Heart right ventricle (tissue), 16 donors: ENCODE measurements at regions not wholly inside any gene's neighbourhood (a gene's known extent, or its start where the extent isn't known, plus 50 kb on each side); places are given as distances from the start of the nearest gene placed in this dataset.

Experiments
- ATAC-seq, 8 donors: fragments of 200-7000 bp; cut with Tn5 transposase; one replicate each; pipeline ENCODE4 v1.9.1; 2020; ENCODE audit warnings: mild to moderate bottlenecking in 8 of 8, moderate library complexity in 8 of 8, moderate number of reproducible peaks in 1 of 8
- DNase-seq, 2 donors: peaks; one replicate each; pipeline ENCODE4 v3.0.0-alpha.2; 2020
- H3K27ac ChIP-seq, 10 donors: fragments of 200-600 bp; sonication (generic) in 2 of 10; one replicate each; pipeline versions ENCODE4 v1.5.0 to v1.8.0; 2020 to 2022; ENCODE audit warnings: mild to moderate bottlenecking in 3 of 10
- H3K27me3 ChIP-seq, 7 donors: fragments of 200-600 bp; one replicate each; pipeline ENCODE4 v1.8.0; 2021 to 2022; ENCODE audit warnings: mild to moderate bottlenecking in 2 of 7
- H3K36me3 ChIP-seq, 9 donors: fragments of 200-600 bp; sonication (generic) in 1 of 9; one replicate each; pipeline versions ENCODE4 v1.5.0 to v1.8.0; 2020 to 2022; ENCODE audit warnings: mild to moderate bottlenecking in 2 of 9
- H3K4me1 ChIP-seq, 9 donors: fragments of 200-600 bp; sonication (generic) in 1 of 9; one replicate each; pipeline versions ENCODE4 v1.5.0 to v1.8.0; 2020 to 2022; ENCODE audit warnings: mild to moderate bottlenecking in 4 of 9
- H3K4me3 ChIP-seq, 10 donors: fragments of 200-600 bp; sonication (generic) in 2 of 10; one replicate each; pipeline versions ENCODE4 v1.5.0 to v1.8.0; 2020 to 2022; ENCODE audit warnings: mild to moderate bottlenecking in 7 of 10, moderate library complexity in 2 of 10
- H3K9me3 ChIP-seq, 11 donors: fragments of 200-600 bp in 10 of 11; sonication (generic) in 2 of 11; one replicate each; pipeline versions ENCODE4 v1.5.0 to v1.8.0; 2013 to 2022; ENCODE audit warnings: mild to moderate bottlenecking in 2 of 11, control low read depth in 1 of 11, moderate library complexity in 1 of 11
- CTCF ChIP-seq, 9 donors: fragments of 200-600 bp; sonication (generic) in 2 of 9; IDR thresholded peaks; one replicate each; pipeline versions ENCODE4 v1.5.0 to v1.8.0; 2021 to 2022; ENCODE audit warnings: antibody characterized with exemption in 9 of 9, mild to moderate bottlenecking in 5 of 9, moderate library complexity in 1 of 9
- WGBS, 2 donors: extraction: QIAGEN DNeasy Blood & Tissue Kit; methylation state at CpG; one replicate each; pipeline ENCODE4 v1.1.7; 2013; ENCODE audit warnings: inconsistent platforms in 1 of 2; 5-methylcytosine and 5-hydroxymethylcytosine counted together
- intact Hi-C, 10 donors: fragments of 100-400 bp; cut with DNase I; formaldehyde crosslinking; loops; one replicate each; pipeline versions ENCODE4 v1.11.1 to v1.14.2; 2022
- donor health status: Arrhythmogenic right ventricular cardiomyopathy.
- donor health status: ischemic (EF 13 %, LVEDD 7.1; RV severe dilation, severe dysfunction).
- donor health status: healthy with polysubstance abuse.
- donor health status: DM: no; HTN: yes; CAD: no.
- donor health status: DM: no; HTN: no; CAD: no.
- donor health status: ischemic (EF 25% LVEDD 6.9; RV normal size, moderate dysfunction).
- donor health status: ischemic (EF 25% LVEDD 5.7; RV mildly dilated, moderate dysfunction).
- donor health status: healthy.
- donor health status: DM: yes; HTN: yes; CAD: no.
- donor health status: Ischemic cardiomyopathy.
- donor health status: ischemic (EF 35%, LVEDD 5.7; RV mildly dilated, moderate dysfunction).
- donor health status: nonischemic (EF 11% LVEDD 7.7; RV severe dilation, severe dysfunction).
- donor health status: DM: yes; HTN: yes; CAD: no.
- donor health status: PGD.
- donor health status: ischemic (EF 29% LVEDD 5.4; RV normal size, mild dysfunction).
- donor health status: nonischemic (EF 23%, LVEDD 6.1; RV moderate dilation, normal function).

GRCh38 chrX:17923546-17923945 lies 62.4 kb upstream of the RAI2 start:
- no peak for TF ChIP-seq CTCF (IDR thresholded peaks at IDR 0.05)
- no peak for ATAC-seq
- Histone ChIP-seq H3K27me3 (peaks cover 0 to 12% (median 0%) of the 10 kb centered on the region in 7 donors), H3K36me3 (no peaks in the 10 kb centered on the region), H3K9me3 (no peaks in the 10 kb centered on the region), H3K4me3 (no peak overlapping the region), H3K4me1 (no peaks in the 10 kb centered on the region), H3K27ac (no peak overlapping the region)
- DNase-seq, result no peak
- intact Hi-C loops, result no loop called here

GRCh38 chrX:17922303-17922702 lies 61.2 kb upstream of the RAI2 start:
- no peak overlapping the region for H3K27ac ChIP-seq
- no peaks in the 10 kb centered on the region for H3K36me3 ChIP-seq
- no peak for TF ChIP-seq CTCF (IDR thresholded peaks at IDR 0.05)
- ATAC-seq (no peak), DNase-seq (no peak)
- intact Hi-C loops, result no loop called here
- no peak overlapping the region for H3K4me3 ChIP-seq
- peaks cover 0 to 12% (median 0%) of the 10 kb centered on the region in 7 donors for H3K27me3 ChIP-seq
- H3K9me3 ChIP-seq, result no peaks in the 10 kb centered on the region
- H3K4me1 ChIP-seq, result no peaks in the 10 kb centered on the region
- WGBS, 2 donors, result 49 to 51% methylated on average over 5 of the region's 5 CpGs

GRCh38 chrX:17919896-17920446 lies 58.9 kb upstream of the RAI2 start:
- intact Hi-C loops, result no loop called here
- DNase-seq, result no peak
- WGBS, 2 donors, result 33 to 42% methylated on average over 6 of the region's 6 CpGs
- H3K9me3 ChIP-seq, result no peaks in the 10 kb centered on the region
- H3K4me3 ChIP-seq, result no peak overlapping the region
- TF ChIP-seq CTCF (IDR thresholded peaks at IDR 0.05), result no peak
- no peaks in the 10 kb centered on the region for H3K36me3 ChIP-seq
- no peaks in the 10 kb centered on the region for H3K4me1 ChIP-seq
- no peak for ATAC-seq
- peaks cover 0 to 19% (median 0%) of the 10 kb centered on the region in 7 donors for H3K27me3 ChIP-seq
- no peak overlapping the region for H3K27ac ChIP-seq

- no peak overlapping the region for H3K27ac ChIP-seq
- no peak for ATAC-seq
- intact Hi-C loops, result no loop called here
- H3K36me3 ChIP-seq, result no peaks in the 10 kb centered on the region
- H3K27me3 ChIP-seq, result peaks cover 0 to 24% (median 0%) of the 10 kb centered on the region in 7 donors
- WGBS, 2 donors, result 81 to 84% methylated on average over 4 of the region's 4 CpGs
- no peaks in the 10 kb centered on the region for H3K4me1 ChIP-seq
- no peak for TF ChIP-seq CTCF (IDR thresholded peaks at IDR 0.05)
- no peak for DNase-seq
- H3K9me3 ChIP-seq, result no peaks in the 10 kb centered on the region
- H3K4me3 ChIP-seq, result no peak overlapping the region
Observed at GRCh38 chrX:17917945-17918577, 57.0 kb upstream of the RAI2 start.
